ENCODE measurements at regions not wholly inside any gene's neighbourhood (a gene's known extent, or its start where the extent isn't known, plus 50 kb on each side); places are given as distances from the start of the nearest gene placed in this dataset.

DNA sequence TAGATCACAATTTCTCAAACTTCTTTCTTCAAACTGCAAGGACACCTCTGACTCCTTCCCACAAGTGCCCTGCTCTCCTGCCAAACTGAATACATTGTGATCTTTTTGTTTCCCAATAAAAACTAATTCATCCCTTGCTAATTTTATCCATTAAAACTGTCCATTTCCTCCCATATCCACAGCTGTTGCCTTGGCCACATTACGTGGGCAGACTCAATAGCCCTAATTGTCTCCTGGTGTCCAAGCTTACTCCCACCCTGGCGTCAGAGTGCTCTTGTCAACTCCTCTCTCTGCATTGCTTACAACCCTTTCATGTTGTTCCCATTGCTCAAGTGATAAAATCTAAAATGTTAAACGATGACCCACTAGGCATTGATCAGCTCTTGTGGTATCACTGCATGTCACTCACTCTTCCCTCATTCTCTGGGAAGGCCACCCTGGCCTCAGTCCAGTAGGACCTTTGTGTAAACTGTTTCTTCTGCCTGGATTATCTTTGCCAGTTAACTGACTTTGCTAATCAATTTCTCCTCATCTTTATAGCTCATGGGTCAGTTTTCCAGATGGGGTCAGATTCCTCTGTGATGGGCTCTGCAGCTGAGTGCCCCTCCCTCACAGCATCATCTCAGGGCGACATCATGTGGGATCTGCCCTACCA is 525.0 kb downstream of the SLC4A3 start:
- TF ChIP-seq, protein P1, sequence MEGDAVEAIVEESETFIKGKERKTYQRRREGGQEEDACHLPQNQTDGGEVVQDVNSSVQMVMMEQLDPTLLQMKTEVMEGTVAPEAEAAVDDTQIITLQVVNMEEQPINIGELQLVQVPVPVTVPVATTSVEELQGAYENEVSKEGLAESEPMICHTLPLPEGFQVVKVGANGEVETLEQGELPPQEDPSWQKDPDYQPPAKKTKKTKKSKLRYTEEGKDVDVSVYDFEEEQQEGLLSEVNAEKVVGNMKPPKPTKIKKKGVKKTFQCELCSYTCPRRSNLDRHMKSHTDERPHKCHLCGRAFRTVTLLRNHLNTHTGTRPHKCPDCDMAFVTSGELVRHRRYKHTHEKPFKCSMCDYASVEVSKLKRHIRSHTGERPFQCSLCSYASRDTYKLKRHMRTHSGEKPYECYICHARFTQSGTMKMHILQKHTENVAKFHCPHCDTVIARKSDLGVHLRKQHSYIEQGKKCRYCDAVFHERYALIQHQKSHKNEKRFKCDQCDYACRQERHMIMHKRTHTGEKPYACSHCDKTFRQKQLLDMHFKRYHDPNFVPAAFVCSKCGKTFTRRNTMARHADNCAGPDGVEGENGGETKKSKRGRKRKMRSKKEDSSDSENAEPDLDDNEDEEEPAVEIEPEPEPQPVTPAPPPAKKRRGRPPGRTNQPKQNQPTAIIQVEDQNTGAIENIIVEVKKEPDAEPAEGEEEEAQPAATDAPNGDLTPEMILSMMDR (IDR thresholded peaks at IDR 0.05): no peak
- TF ChIP-seq EP300 (IDR thresholded peaks at IDR 0.05) (no peak), POLR2A (IDR thresholded peaks at IDR 0.05) (no peak)
